Medulla oblongata (tissue), 1 donor: ENCODE measurements at regions not wholly inside any gene's neighbourhood (a gene's known extent, or its start where the extent isn't known, plus 50 kb on each side); places are given as distances from the start of the nearest gene placed in this dataset.

Experiments used
- DNase-seq: peaks from one replicate; pipeline ENCODE4 v3.0.0-alpha.2; 2015; ENCODE audit errors: extremely low spot score

- DNase-seq, result no peak
These were observed 384.3 kb downstream of the SEC16B start for GRCh38 chr1:177585302-177586220.

- DNase-seq, result no peak
These were observed 396.0 kb downstream of the SEC16B start for GRCh38 chr1:177573901-177574300.

GRCh38 chr1:177571485-177572076 lies 398.3 kb downstream of the SEC16B start:
- no peak for DNase-seq

GRCh38 chr1:177571076-177571475 lies 398.8 kb downstream of the SEC16B start:
- DNase-seq, result no peak

GRCh38 chr1:177569476-177569875 lies 398.7 kb downstream of the BRINP2 start:
- DNase-seq, result no peak

GRCh38 chr1:177568622-177569021 lies 397.9 kb downstream of the BRINP2 start:
- DNase-seq, result no peak

- DNase-seq, result peak; percentile 16
These were observed 396.6 kb downstream of the BRINP2 start for GRCh38 chr1:177567393-177567792.

GRCh38 chr1:177566495-177566894 lies 395.7 kb downstream of the BRINP2 start:
- no peak for DNase-seq

GRCh38 chr1:177561436-177561835 lies 390.7 kb downstream of the BRINP2 start:
- DNase-seq, result no peak

- no peak for DNase-seq
These were observed 387.6 kb downstream of the BRINP2 start for GRCh38 chr1:177558372-177558771.

GRCh38 chr1:177556163-177556562 lies 385.4 kb downstream of the BRINP2 start:
- DNase-seq, result no peak

- no peak for DNase-seq
These were observed 376.4 kb downstream of the BRINP2 start for GRCh38 chr1:177547200-177547599.

GRCh38 chr1:177546346-177546745 lies 375.6 kb downstream of the BRINP2 start:
- DNase-seq, result no peak

- DNase-seq, result no peak
These were observed 355.4 kb downstream of the BRINP2 start for GRCh38 chr1:177526201-177526600.

GRCh38 chr1:177525176-177525575 lies 354.4 kb downstream of the BRINP2 start:
- DNase-seq, result no peak

- no peak for DNase-seq
These were observed 346.8 kb downstream of the BRINP2 start for GRCh38 chr1:177517546-177517945.

GRCh38 chr1:177514207-177514606 lies 343.4 kb downstream of the BRINP2 start:
- DNase-seq, result no peak

GRCh38 chr1:177511036-177511435 lies 340.3 kb downstream of the BRINP2 start:
- DNase-seq, result no peak

- DNase-seq, result no peak
These were observed 335.3 kb downstream of the BRINP2 start for GRCh38 chr1:177505905-177506590.

- DNase-seq, result no peak
These were observed 325.1 kb downstream of the BRINP2 start for GRCh38 chr1:177495878-177496277.

- DNase-seq, result no peak
These were observed 320.0 kb downstream of the BRINP2 start for GRCh38 chr1:177490786-177491185.

GRCh38 chr1:177490036-177490639 lies 319.4 kb downstream of the BRINP2 start:
- no peak for DNase-seq
